ENCODE measurements at regions not wholly inside any gene's neighbourhood (a gene's known extent, or its start where the extent isn't known, plus 50 kb on each side); places are given as distances from the start of the nearest gene placed in this dataset.

DNA sequence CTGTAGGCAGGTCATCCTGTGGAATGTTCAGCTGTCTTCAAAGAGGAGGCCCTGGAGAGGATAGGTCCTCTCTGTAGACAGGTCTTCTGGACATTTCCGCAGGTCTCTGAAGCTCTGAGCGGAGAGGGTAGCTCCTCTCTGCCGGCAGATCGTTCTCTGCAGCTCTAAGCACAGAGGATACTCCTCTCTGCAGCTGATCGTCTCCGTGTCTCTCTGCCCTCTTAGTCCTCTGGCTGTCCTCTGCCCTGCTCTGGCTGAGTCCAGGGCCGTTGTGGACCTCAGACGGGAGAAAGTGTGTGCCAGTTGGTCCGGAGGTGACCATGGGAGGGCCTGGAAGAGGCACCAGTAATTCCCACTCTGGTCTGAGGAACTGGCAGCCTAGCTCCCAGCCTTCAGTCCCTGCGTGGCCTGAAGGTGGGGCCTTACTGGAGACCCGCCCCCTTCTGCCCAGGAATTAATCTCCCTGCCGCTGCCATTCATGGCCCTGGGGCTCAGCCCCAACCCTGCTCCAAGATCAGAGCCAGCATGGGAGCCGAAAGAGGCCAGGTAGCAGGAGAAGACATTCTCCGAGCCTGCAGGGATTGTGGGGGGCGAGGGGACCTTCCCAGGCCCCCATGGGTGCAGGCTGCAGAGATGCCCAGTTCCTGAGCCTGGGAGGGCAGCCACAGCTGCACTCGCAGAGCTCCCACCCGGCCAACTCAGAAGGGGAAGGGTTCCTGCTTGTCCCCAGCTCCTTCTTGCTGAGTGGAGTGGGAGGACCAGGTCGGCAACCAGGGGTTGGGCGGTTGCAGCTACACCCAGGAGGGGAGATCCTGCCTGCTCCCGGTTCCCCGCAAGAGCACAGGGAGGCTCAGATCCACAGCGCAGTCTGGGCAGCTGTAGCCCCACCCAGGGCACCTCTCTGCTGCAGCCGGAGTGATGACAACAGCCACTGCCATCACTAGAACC, 488.7 kb downstream of the RSL24D1 start:
- no peak for DNase-seq

DNA sequence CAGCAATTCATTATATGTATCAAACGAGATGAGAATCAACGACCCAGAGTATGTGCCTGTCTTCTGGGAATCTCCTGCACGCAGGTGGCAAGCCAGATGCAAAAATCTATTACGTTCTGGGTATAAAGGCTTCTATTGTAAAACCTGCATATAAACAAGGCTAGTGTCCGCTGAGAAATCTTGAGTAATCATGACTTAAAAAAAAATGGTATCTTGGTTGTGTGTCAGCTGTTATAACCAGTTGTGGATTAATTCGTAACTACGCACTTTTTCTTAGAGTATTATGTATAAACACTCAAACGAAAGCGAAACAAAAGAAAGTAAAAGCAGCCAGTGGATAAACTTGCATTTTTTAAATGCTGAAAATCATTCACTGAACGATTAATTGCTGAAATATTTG, 509.1 kb downstream of the RSL24D1 start:
- no peak for DNase-seq
